Iris pigment epithelial cell (primary cell): ENCODE measurements at regions not wholly inside any gene's neighbourhood (a gene's known extent, or its start where the extent isn't known, plus 50 kb on each side); places are given as distances from the start of the nearest gene placed in this dataset.
A peak's percentile ranks its signal among the peaks of the same experiment; 100 is the strongest.

ENCODE experiments used
- DNase-seq: peaks from one replicate; pipeline ENCODE4 v3.0.0-alpha.2; 2011; ENCODE audit warnings: low read depth

GRCh38 chr4:163762741-163763140 lies 268.3 kb downstream of the TMA16 start:
- no peak for DNase-seq

DNA sequence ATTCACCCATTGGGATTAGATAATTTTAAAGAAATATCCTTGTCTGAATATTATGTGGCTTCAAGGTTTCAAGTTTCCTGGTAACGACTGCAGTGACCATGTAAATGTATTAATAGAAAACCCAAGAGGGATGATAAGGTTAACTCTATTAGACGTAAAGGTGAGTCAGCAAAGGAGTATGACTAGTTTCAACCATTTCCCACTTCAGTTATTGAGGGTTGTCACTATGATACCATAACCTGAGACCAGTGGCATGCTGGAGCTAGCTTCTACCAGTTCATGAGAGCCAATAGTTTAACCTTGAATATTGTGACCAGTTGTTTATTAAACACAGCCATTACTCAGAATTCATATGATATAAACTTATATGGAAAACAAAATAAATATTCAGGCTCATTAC lies 270.1 kb downstream of the TMA16 start:
- DNase-seq = peak; percentile 5

GRCh38 chr4:163768014-163768413 lies 273.5 kb downstream of the TMA16 start:
- DNase-seq = no peak

- no peak for DNase-seq
Observed at GRCh38 chr4:163772238-163772637, 277.7 kb downstream of the TMA16 start.

DNA sequence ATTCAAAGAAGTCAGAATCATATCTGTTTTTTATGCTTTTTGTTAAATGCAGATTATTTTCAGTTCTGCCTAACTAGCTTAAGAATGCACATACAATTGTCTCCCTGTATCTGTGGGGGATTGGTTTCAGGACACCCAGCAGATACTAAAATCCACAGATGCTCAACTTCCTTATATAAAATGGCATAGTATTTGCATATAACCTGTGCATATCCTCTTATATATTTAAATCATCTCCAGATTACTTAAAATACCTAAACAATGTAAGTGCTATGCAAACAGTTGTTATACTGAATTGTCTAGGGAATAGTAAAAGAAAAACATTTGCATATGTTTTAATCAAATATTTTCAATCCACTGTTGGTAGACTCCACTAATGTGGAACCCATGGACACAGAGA lies 279.4 kb downstream of the TMA16 start:
- DNase-seq = no peak

GRCh38 chr4:163776957-163777356 lies 282.5 kb downstream of the TMA16 start:
- no peak for DNase-seq

- no peak for DNase-seq
Observed at GRCh38 chr4:163781726-163782125, 287.2 kb downstream of the TMA16 start.

- DNase-seq = no peak
Observed at GRCh38 chr4:163790231-163790630, 295.7 kb downstream of the TMA16 start.

GRCh38 chr4:163795885-163796284 lies 301.4 kb downstream of the TMA16 start:
- DNase-seq = no peak

DNA sequence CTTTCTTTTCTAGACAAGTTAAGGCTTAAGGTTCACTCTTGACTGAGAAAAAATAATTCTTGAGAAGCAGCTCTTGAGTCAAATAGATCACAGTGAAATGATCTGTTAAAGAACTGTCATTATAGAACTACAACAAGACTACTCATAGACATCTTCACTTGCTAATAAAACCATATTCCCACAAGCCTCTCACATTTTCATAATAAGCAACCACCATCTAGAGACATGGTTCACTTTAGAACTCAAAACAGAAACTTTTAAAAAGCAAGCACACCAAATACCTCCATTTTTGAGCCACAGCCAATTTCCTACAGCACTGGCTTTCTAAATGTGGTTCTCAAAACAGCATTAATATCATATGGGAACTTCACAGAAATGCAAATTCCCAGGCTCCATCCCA lies 309.5 kb downstream of the TMA16 start:
- DNase-seq = no peak

GRCh38 chr4:163806653-163807052 lies 312.2 kb downstream of the TMA16 start:
- DNase-seq = no peak

DNA sequence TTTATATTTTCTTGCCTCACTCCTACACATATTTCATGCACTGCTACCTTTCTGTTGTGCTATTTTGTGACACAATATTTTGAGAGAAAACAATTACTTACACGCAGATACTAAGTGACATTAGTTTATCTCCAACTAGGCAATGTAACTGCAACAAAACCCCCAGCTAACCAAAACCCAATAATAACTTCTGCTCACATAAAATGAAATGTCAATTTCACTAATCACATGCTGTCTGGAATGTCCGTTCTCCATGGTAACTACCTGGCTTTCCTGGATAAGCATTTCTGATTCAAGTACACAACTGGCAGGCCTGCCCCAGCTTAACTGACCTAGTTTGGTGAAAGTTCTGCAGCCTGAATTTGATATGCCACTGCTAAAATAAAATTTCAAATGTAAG lies 313.5 kb downstream of the TMA16 start:
- no peak for DNase-seq

GRCh38 chr4:163810755-163811154 lies 316.3 kb downstream of the TMA16 start:
- no peak for DNase-seq

DNA sequence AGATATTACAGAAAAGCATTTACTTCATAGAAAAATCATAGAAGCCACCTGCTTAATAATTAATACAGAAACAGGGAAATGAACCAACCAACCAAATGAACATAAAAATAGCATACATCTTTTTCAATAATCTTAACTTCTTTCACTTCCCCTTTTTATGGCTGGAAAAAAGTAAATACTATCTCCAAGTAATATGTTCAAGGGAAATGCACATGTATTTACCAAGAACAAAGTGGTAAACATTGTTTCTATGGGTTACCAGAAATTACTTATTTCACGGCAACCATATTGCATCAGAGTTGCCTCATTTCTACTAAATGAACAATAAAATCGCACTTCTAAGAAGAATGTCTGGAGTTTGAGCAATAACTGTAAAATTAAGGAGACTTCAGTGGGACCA lies 321.3 kb downstream of the TMA16 start:
- no peak for DNase-seq

DNA sequence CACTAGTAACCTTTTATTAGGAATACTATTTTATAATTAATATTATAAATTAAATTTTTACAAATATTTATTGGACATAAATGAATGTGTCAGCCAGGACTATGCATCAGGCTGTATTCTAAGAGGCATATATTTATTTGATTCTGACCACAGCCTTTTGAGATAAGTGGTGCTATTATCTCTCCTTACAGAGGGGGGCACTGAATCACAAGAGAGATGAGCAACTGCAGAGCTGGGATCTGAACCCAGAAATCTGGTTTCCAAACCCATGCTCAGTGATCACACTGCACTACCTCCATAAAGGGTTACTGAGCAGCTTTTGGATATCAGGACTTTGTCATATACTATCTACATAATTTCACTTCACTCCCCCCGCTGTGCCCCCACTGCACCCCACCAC lies 322.0 kb downstream of the TMA16 start:
- DNase-seq = no peak

GRCh38 chr4:163818673-163819072 lies 324.2 kb downstream of the TMA16 start:
- DNase-seq = no peak

GRCh38 chr4:163833669-163834068 lies 339.2 kb downstream of the TMA16 start:
- no peak for DNase-seq

DNA sequence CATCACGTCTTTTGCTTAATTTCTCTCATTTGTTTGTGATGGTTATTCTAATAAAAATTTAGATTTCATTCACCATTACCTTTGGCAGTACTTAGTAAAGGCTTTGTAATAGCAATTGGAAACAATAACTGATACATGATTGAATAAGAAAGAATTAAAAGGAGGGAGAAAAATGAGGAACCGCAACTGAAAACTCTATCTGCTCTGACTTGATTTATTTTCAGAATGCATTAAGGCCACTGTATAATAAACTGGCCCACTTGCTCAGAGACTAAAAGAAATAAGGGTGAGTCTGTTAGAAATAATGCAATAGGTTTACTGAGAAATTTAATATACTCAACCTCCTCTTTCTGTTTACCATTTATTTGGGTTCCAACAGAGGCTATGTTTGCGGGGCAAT lies 351.5 kb downstream of the TMA16 start:
- DNase-seq = no peak

DNA sequence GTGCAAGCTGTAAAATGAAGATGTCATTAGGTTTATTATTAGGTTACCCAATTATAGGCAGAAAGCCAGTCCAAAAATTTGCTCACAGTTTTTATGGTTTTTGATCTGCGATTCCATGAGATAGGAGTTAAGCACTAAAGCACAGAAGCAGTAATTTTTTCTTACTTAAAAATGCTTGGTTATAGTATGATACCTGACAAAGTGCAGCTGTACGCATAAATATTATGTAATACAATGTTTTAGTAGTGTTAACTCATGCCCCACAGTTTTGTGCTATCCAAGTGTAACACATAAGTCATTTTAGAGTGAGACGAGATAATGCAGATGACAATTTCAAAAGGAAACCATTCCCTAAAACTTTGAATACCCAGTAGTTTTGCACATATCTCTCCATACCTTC lies 357.8 kb downstream of the TMA16 start:
- no peak for DNase-seq

DNA sequence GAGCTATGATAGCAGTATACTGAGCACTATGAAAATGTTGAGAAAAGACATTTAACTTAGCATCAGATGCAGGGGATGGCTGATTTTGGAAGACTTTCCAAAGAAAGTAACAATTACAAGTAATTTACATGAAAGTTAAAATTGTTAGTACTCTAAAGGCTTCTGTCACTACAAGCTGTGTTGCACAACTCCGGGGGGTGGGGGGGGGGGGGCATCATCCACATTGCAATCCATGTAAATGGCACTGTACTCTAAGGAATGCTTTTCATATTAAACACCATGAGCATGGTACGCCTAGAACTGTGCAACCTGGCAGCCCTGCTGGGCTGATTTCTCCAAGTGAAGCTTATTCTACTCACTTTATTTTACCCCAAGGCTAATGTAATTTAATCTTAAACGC lies 363.4 kb downstream of the TMA16 start:
- DNase-seq = no peak

GRCh38 chr4:163858515-163858914 lies 364.0 kb downstream of the TMA16 start:
- no peak for DNase-seq

GRCh38 chr4:163863082-163863481 lies 368.6 kb downstream of the TMA16 start:
- DNase-seq = no peak

- DNase-seq = no peak
Observed at GRCh38 chr4:163865010-163865409, 370.5 kb downstream of the TMA16 start.

GRCh38 chr4:163866728-163867315 lies 372.3 kb downstream of the TMA16 start:
- peak; percentile 31 for DNase-seq

DNA sequence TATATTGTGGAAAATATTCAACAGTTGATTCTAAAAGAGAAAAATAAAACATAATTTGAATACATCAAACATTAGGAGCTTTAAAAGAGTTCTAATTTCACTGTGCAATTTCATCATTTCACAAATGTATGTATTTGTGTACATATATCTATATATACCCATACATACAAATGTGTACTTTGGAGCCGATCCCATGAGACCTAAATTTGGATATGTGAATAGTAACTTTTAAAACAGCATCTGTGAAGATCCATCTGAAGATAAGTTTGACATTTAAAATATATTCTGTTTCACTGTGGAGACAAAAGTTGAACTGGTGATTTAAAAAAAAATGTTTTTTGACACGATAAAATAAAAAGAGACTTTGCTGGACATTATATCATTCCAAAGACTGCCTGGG lies 374.0 kb downstream of the TMA16 start:
- no peak for DNase-seq
